ENCODE measurements at regions not wholly inside any gene's neighbourhood (a gene's known extent, or its start where the extent isn't known, plus 50 kb on each side); places are given as distances from the start of the nearest gene placed in this dataset.
"Not testable (repeated sequence)": the region's sequence is repeated elsewhere in the genome, so short reads cannot be mapped to it uniquely, and the experiment has no call there.

- Mint-ChIP-seq H3K9me3 (no peaks in the 10 kb centered on the region), H3K4me3 (no peak overlapping the region), H3K27ac (no peak overlapping the region), H3K27me3 (no peaks in the 10 kb centered on the region), H3K4me1 (ENCODE audit: low read depth) (no peaks in the 10 kb centered on the region), H3K36me3 (no peaks in the 10 kb centered on the region)
- intact Hi-C loops (cut with micrococcal nuclease) = no loop called here
- POLR2A ChIA-PET = no interaction called here
- CTCF ChIA-PET = no interaction called here
- DNase-seq = no peak
These were observed 169.4 kb upstream of the FANCL start for GRCh38 chr2:58410549-58410948.

- Mint-ChIP-seq H3K4me1 (ENCODE audit: low read depth) (no peaks in the 10 kb centered on the region), H3K27ac (no peak overlapping the region), H3K36me3 (no peaks in the 10 kb centered on the region), H3K4me3 (no peak overlapping the region), H3K27me3 (no peaks in the 10 kb centered on the region), H3K9me3 (no peaks in the 10 kb centered on the region)
- DNase-seq = no peak
- ChIA-PET POLR2A (no interaction called here), CTCF (no interaction called here)
- intact Hi-C loops (cut with micrococcal nuclease) = no loop called here
These were observed 166.4 kb upstream of the FANCL start for GRCh38 chr2:58407487-58407886.

DNA sequence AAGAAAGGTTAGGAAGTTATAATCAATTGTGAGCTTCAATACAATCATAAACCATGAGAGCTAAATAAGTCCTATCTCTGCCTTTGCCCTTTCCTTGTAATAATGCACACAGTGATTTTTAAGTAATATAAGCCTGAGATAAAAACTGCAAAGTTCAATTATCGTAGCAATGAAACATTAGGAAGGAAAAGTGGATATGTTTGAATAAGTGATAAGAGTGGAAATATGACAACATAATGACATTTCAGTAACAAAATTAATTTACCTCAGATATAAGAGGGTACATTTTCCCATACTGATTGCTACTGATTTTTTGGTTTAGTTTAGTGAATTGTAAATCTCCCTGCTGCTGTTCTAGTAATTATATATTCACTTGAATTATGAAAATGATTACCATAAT is 164.2 kb upstream of the FANCL start:
- no peaks in the 10 kb centered on the region for H3K27me3 Mint-ChIP-seq
- no peaks in the 10 kb centered on the region for H3K9me3 Mint-ChIP-seq

GRCh38 chr2:58401936-58402335 is 160.8 kb upstream of the FANCL start:
- no peaks in the 10 kb centered on the region for H3K4me1 Mint-ChIP-seq (ENCODE audit: low read depth)
- H3K36me3 Mint-ChIP-seq = no peaks in the 10 kb centered on the region
- ChIA-PET POLR2A (no interaction called here), CTCF (no interaction called here)
- no peak overlapping the region for H3K4me3 Mint-ChIP-seq
- no peaks in the 10 kb centered on the region for H3K27me3 Mint-ChIP-seq
- H3K9me3 Mint-ChIP-seq = no peaks in the 10 kb centered on the region
- intact Hi-C loops (cut with micrococcal nuclease) = no loop called here
- no peak overlapping the region for H3K27ac Mint-ChIP-seq
- no peak for DNase-seq

More for the DNA sequence above, 164.2 kb upstream of the FANCL start:
- Mint-ChIP-seq H3K36me3 (no peaks in the 10 kb centered on the region), H3K4me3 (no peak overlapping the region), H3K4me1 (ENCODE audit: low read depth) (no peaks in the 10 kb centered on the region), H3K27ac (no peak overlapping the region)
- POLR2A ChIA-PET = no interaction called here
- CTCF ChIA-PET = no interaction called here
- intact Hi-C loops (cut with micrococcal nuclease) = no loop called here
- DNase-seq = no peak

DNA sequence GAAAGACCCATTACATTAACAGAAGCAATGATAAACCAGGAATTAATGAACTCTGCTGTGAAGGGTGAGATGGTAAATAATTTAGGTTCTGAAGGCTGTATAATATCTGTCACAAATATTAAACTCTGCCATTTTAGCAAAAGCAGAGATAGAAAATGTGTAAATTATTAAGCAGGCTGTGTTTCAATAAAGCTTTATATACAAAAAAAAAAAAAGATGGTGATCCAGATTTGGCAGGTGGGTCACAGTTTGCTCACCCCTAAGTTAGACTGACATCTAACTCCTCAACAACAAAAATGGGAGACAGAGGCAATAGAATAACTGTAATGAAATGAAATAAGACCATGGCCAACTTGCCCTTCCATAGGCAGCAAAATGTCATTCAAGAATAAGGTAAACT is 157.3 kb upstream of the FANCL start:
- H3K27me3 Mint-ChIP-seq = peaks cover 4% of the 10 kb centered on the region
- no peak for DNase-seq
- no peaks in the 10 kb centered on the region for H3K36me3 Mint-ChIP-seq
- intact Hi-C loops (cut with micrococcal nuclease) = no loop called here
- H3K4me1 Mint-ChIP-seq (ENCODE audit: low read depth) = no peaks in the 10 kb centered on the region
- ChIA-PET POLR2A (interaction anchor here (0.6 kb wide), 1 partner anchor 218 kb away, joined by 3 read pairs; no protein-coding TSS in a partner anchor), CTCF (interaction anchor here (1.0 kb wide), 1 partner anchor 493 kb away, joined by 3 read pairs; no protein-coding TSS in a partner anchor)
- H3K9me3 Mint-ChIP-seq = no peaks in the 10 kb centered on the region
- no peak overlapping the region for H3K4me3 Mint-ChIP-seq
- no peak overlapping the region for H3K27ac Mint-ChIP-seq

DNA sequence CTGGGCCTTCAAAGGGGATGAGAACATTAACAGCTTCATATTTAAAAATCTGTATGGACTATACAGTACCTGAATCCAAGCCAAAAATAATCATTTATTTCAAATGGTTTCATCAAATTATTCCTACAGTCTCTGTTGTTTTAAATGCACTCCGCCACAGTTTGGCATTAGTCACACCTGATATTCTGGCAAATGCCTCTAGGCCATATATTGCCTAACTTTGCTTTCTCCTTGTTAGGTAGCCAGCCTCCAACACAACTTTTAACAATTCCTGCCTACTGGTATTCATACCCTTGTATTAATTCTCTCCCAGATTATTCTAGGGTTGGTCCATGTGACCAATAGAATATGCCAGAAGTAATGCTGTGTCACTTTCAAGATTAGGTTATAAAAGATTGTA is 146.6 kb upstream of the FANCL start:
- ChIA-PET CTCF (no interaction called here), POLR2A (no interaction called here)
- DNase-seq = no peak
- Mint-ChIP-seq H3K4me3 (no peak overlapping the region), H3K4me1 (ENCODE audit: low read depth) (no peaks in the 10 kb centered on the region), H3K36me3 (no peaks in the 10 kb centered on the region), H3K9me3 (no peaks in the 10 kb centered on the region), H3K27me3 (peaks cover under 1% of the 10 kb centered on the region), H3K27ac (no peak overlapping the region)
- intact Hi-C loops (cut with micrococcal nuclease) = no loop called here

GRCh38 chr2:58386904-58387303 is 145.8 kb upstream of the FANCL start:
- H3K4me1 Mint-ChIP-seq (ENCODE audit: low read depth); CTCF ChIA-PET; H3K27ac Mint-ChIP-seq; H3K4me3 Mint-ChIP-seq; POLR2A ChIA-PET; H3K36me3 Mint-ChIP-seq; H3K9me3 Mint-ChIP-seq; H3K27me3 Mint-ChIP-seq; intact Hi-C loops (cut with micrococcal nuclease); DNase-seq: not testable (repeated sequence)

- intact Hi-C loops (cut with micrococcal nuclease) = no loop called here
- CTCF ChIA-PET = no interaction called here
These were observed 137.0 kb upstream of the FANCL start for GRCh38 chr2:58378152-58378551.

DNA sequence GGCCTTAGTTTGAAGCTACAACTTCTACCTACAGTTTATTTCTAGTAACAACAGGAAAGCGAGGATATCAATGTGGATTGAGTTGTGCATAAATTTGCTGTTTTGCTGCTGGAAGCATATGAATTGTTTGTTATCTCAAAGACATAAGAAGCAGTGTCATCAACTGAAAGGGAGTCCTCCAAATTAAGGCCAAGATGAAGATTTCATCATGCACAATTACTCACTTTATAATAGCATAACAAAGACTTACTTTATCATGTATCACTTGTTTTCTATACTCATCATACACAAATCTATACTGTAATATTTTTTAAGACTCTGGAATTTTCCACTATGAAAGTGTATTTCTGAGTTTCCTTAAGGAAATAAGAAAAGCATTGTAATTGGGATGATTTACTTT is 136.1 kb upstream of the FANCL start:
- ChIA-PET CTCF (no interaction called here), POLR2A (no interaction called here)
- DNase-seq = no peak
- Mint-ChIP-seq H3K27ac (no peak overlapping the region), H3K36me3 (no peaks in the 10 kb centered on the region), H3K4me1 (ENCODE audit: low read depth) (peaks cover 11% of the 10 kb centered on the region), H3K9me3 (no peaks in the 10 kb centered on the region), H3K27me3 (peaks cover 5% of the 10 kb centered on the region), H3K4me3 (no peak overlapping the region)
- intact Hi-C loops (cut with micrococcal nuclease) = no loop called here

More at GRCh38 chr2:58378152-58378551, 137.0 kb upstream of the FANCL start:
- Mint-ChIP-seq H3K4me1 (ENCODE audit: low read depth) (peaks cover 11% of the 10 kb centered on the region), H3K27ac (no peak overlapping the region), H3K4me3 (no peak overlapping the region), H3K27me3 (peaks cover 3% of the 10 kb centered on the region), H3K36me3 (no peaks in the 10 kb centered on the region), H3K9me3 (no peaks in the 10 kb centered on the region)
- no peak for DNase-seq
- POLR2A ChIA-PET = no interaction called here

GRCh38 chr2:58376592-58376991 is 135.5 kb upstream of the FANCL start:
- no peaks in the 10 kb centered on the region for H3K36me3 Mint-ChIP-seq
- CTCF ChIA-PET = no interaction called here
- no peak overlapping the region for H3K4me3 Mint-ChIP-seq
- intact Hi-C loops (cut with micrococcal nuclease) = loop anchor here (1.0 kb wide), 1 partner anchor 26 kb away; no protein-coding TSS in a partner anchor
- DNase-seq = no peak
- H3K9me3 Mint-ChIP-seq = no peaks in the 10 kb centered on the region
- H3K27ac Mint-ChIP-seq = no peak overlapping the region
- POLR2A ChIA-PET = no interaction called here
- H3K4me1 Mint-ChIP-seq (ENCODE audit: low read depth) = peaks cover 11% of the 10 kb centered on the region
- peaks cover 5% of the 10 kb centered on the region for H3K27me3 Mint-ChIP-seq

GRCh38 chr2:58369594-58369993 is 128.5 kb upstream of the FANCL start:
- POLR2A ChIA-PET = no interaction called here
- Mint-ChIP-seq H3K27me3 (peaks cover 5% of the 10 kb centered on the region), H3K4me3 (no peak overlapping the region), H3K4me1 (ENCODE audit: low read depth) (no peaks in the 10 kb centered on the region), H3K27ac (no peak overlapping the region), H3K36me3 (no peaks in the 10 kb centered on the region), H3K9me3 (no peaks in the 10 kb centered on the region)
- no peak for DNase-seq
- intact Hi-C loops (cut with micrococcal nuclease) = no loop called here
- CTCF ChIA-PET = no interaction called here

GRCh38 chr2:58364098-58364497 is 123.0 kb upstream of the FANCL start:
- DNase-seq = no peak
- CTCF ChIA-PET = no interaction called here
- Mint-ChIP-seq H3K4me3 (no peak overlapping the region), H3K27ac (no peak overlapping the region), H3K9me3 (no peaks in the 10 kb centered on the region), H3K27me3 (peaks cover 8% of the 10 kb centered on the region), H3K4me1 (ENCODE audit: low read depth) (no peaks in the 10 kb centered on the region), H3K36me3 (no peaks in the 10 kb centered on the region)
- POLR2A ChIA-PET = no interaction called here
- intact Hi-C loops (cut with micrococcal nuclease) = no loop called here

DNA sequence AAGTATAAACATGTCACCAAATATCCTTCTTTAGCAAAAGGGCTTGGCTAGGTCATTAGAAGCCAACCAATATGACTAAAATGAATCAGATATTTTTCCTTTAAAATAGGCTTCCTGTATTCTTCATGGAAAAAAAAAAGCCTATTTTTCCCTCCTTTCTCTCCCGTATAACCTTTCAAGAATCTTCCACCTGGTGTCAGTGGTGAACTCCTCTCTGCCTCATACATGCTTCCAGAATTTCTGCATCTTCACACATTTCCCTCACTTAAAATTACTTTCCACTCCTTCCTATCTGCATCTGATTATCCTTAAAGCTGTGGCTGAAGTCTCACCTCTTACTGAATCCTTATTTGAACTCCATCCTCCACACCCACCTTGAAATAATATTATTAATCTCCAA is 116.9 kb upstream of the FANCL start:
- CTCF ChIA-PET = interaction anchor here (0.8 kb wide), 1 partner anchor 188 kb away, joined by 3 read pairs; no protein-coding TSS in a partner anchor

GRCh38 chr2:58357521-58357920 is 116.4 kb upstream of the FANCL start:
- Mint-ChIP-seq H3K27me3 (peaks cover 22% of the 10 kb centered on the region), H3K27ac (no peak overlapping the region), H3K4me1 (ENCODE audit: low read depth) (no peaks in the 10 kb centered on the region), H3K4me3 (no peak overlapping the region), H3K9me3 (no peaks in the 10 kb centered on the region), H3K36me3 (no peaks in the 10 kb centered on the region)
- intact Hi-C loops (cut with micrococcal nuclease) = loop anchor here (10.0 kb wide), 1 partner anchor 453 kb away; no protein-coding TSS in a partner anchor
- POLR2A ChIA-PET = no interaction called here
- CTCF ChIA-PET = no interaction called here
- DNase-seq = no peak

More for the DNA sequence above, 116.9 kb upstream of the FANCL start:
- no peaks in the 10 kb centered on the region for H3K9me3 Mint-ChIP-seq
- no peak overlapping the region for H3K27ac Mint-ChIP-seq
- H3K27me3 Mint-ChIP-seq = peaks cover 21% of the 10 kb centered on the region
- POLR2A ChIA-PET = no interaction called here
- no peaks in the 10 kb centered on the region for H3K36me3 Mint-ChIP-seq
- no peak overlapping the region for H3K4me3 Mint-ChIP-seq
- intact Hi-C loops (cut with micrococcal nuclease) = loop anchor here (10.0 kb wide), 1 partner anchor 453 kb away; no protein-coding TSS in a partner anchor
- no peaks in the 10 kb centered on the region for H3K4me1 Mint-ChIP-seq (ENCODE audit: low read depth)
- DNase-seq = no peak
